Naive thymus-derived CD8-positive, alpha-beta T cell (primary cell): ENCODE measurements at regions not wholly inside any gene's neighbourhood (a gene's known extent, or its start where the extent isn't known, plus 50 kb on each side); places are given as distances from the start of the nearest gene placed in this dataset.
"Not testable (repeated sequence)": the region's sequence is repeated elsewhere in the genome, so short reads cannot be mapped to it uniquely, and the experiment has no call there.

Source experiments
- ATAC-seq, 2 donors: fragments of 150-1000 bp; cut with Tn5 transposase in 1 of 2; sonication (Bioruptor Pico), chemical (Tn5 transposase) in 1 of 2; 1 replicate in 1 of 2; 2 replicates in 1 of 2; pipeline ENCODE4 v1.10.0; 2021; ENCODE audit warnings: mild to moderate bottlenecking in 2 of 2, moderate library complexity in 2 of 2
- POLR2A ChIA-PET: fragments of 350-600 bp; sonication (Branson Sonifier 250); formaldehyde crosslinking; loops from one replicate; lab custom pipeline; 2021; ENCODE audit warnings: antibody characterized with exemption; lab: Charles Lee
- DNase-seq, 10 donors: peaks; one replicate each; pipeline versions ENCODE4 v3.0.0 to v3.0.0-alpha.2; 2020 to 2022
- H3K27ac Mint-ChIP-seq, 10 donors: one replicate each; pipeline ENCODE4 v1.8.0; 2020 to 2022; ENCODE audit warnings: mild to moderate bottlenecking in 10 of 10, mixed read lengths in 10 of 10, moderate library complexity in 4 of 10, inconsistent platforms in 1 of 10
- H3K27me3 Mint-ChIP-seq, 5 donors: one replicate each; pipeline ENCODE4 v1.8.0; 2021 to 2022; ENCODE audit warnings: mixed read lengths in 5 of 5
- H3K36me3 Mint-ChIP-seq, 3 donors: one replicate each; pipeline ENCODE4 v1.8.0; 2020 to 2022; ENCODE audit warnings: mixed read lengths in 3 of 3, mild to moderate bottlenecking in 2 of 3, inconsistent platforms in 1 of 3
- H3K4me1 Mint-ChIP-seq, 4 donors: one replicate each; pipeline ENCODE4 v1.8.0; 2021 to 2022; ENCODE audit warnings: mixed read lengths in 4 of 4
- H3K4me3 Mint-ChIP-seq, 10 donors: one replicate each; pipeline ENCODE4 v1.8.0; 2020 to 2022; ENCODE audit warnings: mild to moderate bottlenecking in 10 of 10, mixed read lengths in 10 of 10, moderate library complexity in 6 of 10, inconsistent platforms in 1 of 10
- H3K9me3 Mint-ChIP-seq, 9 donors: one replicate each; pipeline ENCODE4 v1.8.0; 2020 to 2022; ENCODE audit warnings: mixed read lengths in 9 of 9, mild to moderate bottlenecking in 3 of 9, inconsistent platforms in 1 of 9, moderate library complexity in 1 of 9

- Mint-ChIP-seq H3K36me3 (peaks cover 0 to 18% (median 0%) of the 10 kb centered on the region in 3 donors), H3K9me3 (no peaks in the 10 kb centered on the region), H3K4me3 (peak overlapping the region in 8 of 10 donors; percentile 16 to 43 (median 33)), H3K27ac (peak overlapping the region in 6 of 10 donors; percentile 10 to 85 (median 47)), H3K4me1 (peaks cover 36 to 92% (median 84%) of the 10 kb centered on the region in 4 donors), H3K27me3 (no peaks in the 10 kb centered on the region)
- POLR2A ChIA-PET, result interaction anchor here (1.1 kb wide), 1 partner anchor 15 kb away, joined by 3 read pairs; no protein-coding TSS in a partner anchor
- ATAC-seq (peak; percentile 21 to 31), DNase-seq (no peak)
Measured at GRCh38 chr7:131034166-131034881, 293.4 kb upstream of the MKLN1 start.

GRCh38 chr7:131035088-131035770 lies 292.4 kb upstream of the MKLN1 start:
- H3K9me3 Mint-ChIP-seq, result no peaks in the 10 kb centered on the region
- H3K4me3 Mint-ChIP-seq, result peak overlapping the region in 3 of 10 donors; percentile 4 to 43 (median 30)
- peaks cover 38 to 91% (median 84%) of the 10 kb centered on the region in 4 donors for H3K4me1 Mint-ChIP-seq
- peaks cover 0 to 18% (median 0%) of the 10 kb centered on the region in 3 donors for H3K36me3 Mint-ChIP-seq
- DNase-seq (no peak), ATAC-seq (no peak)
- POLR2A ChIA-PET, result interaction anchor here (1.1 kb wide), 1 partner anchor 15 kb away, joined by 3 read pairs; no protein-coding TSS in a partner anchor
- peak overlapping the region in 5 of 10 donors; percentile 25 to 85 (median 42) for H3K27ac Mint-ChIP-seq
- H3K27me3 Mint-ChIP-seq, result no peaks in the 10 kb centered on the region

GRCh38 chr7:131038153-131038552 lies 289.5 kb upstream of the MKLN1 start:
- H3K4me3 Mint-ChIP-seq, result peak overlapping the region in 5 of 10 donors; percentile 5 to 71 (median 27)
- DNase-seq (no peak), ATAC-seq (no peak)
- peaks cover 0 to 30% (median 0%) of the 10 kb centered on the region in 3 donors for H3K36me3 Mint-ChIP-seq
- H3K27me3 Mint-ChIP-seq, result no peaks in the 10 kb centered on the region
- peaks cover 43 to 85% (median 79%) of the 10 kb centered on the region in 4 donors for H3K4me1 Mint-ChIP-seq
- POLR2A ChIA-PET, result no interaction called here
- H3K27ac Mint-ChIP-seq, result peak overlapping the region in 3 of 10 donors; percentile 40 to 67 (median 65)
- H3K9me3 Mint-ChIP-seq, result no peaks in the 10 kb centered on the region

GRCh38 chr7:131039355-131039762 lies 288.3 kb upstream of the MKLN1 start:
- DNase-seq, result no peak
- H3K27me3 Mint-ChIP-seq, result no peaks in the 10 kb centered on the region
- POLR2A ChIA-PET, result interaction anchor here (0.6 kb wide), 1 partner anchor 31 kb away, joined by 3 read pairs; no protein-coding TSS in a partner anchor
- H3K36me3 Mint-ChIP-seq, result peaks cover 0 to 26% (median under 1%) of the 10 kb centered on the region in 3 donors
- H3K4me3 Mint-ChIP-seq, result peak overlapping the region in 3 of 10 donors; percentile 11 to 33 (median 32)
- no peaks in the 10 kb centered on the region for H3K9me3 Mint-ChIP-seq
- H3K4me1 Mint-ChIP-seq, result peaks cover 35 to 74% (median 70%) of the 10 kb centered on the region in 4 donors
- no peak for ATAC-seq
- H3K27ac Mint-ChIP-seq, result peak overlapping the region in 2 of 10 donors; percentile 65 to 85

GRCh38 chr7:131039836-131040235 lies 287.8 kb upstream of the MKLN1 start:
- Mint-ChIP-seq H3K9me3 (no peaks in the 10 kb centered on the region), H3K4me1 (peaks cover 32 to 71% (median 68%) of the 10 kb centered on the region in 4 donors), H3K4me3 (peak overlapping the region in 6 of 10 donors; percentile 9 to 32 (median 21)), H3K36me3 (peaks cover 0 to 24% (median 2%) of the 10 kb centered on the region in 3 donors), H3K27me3 (no peaks in the 10 kb centered on the region), H3K27ac (peak overlapping the region in 5 of 10 donors; percentile 1 to 85 (median 43))
- ATAC-seq (no peak), DNase-seq (no peak)
- POLR2A ChIA-PET, result interaction anchor here (1.0 kb wide), 1 partner anchor 143 kb away, joined by 3 read pairs; no protein-coding TSS in a partner anchor

GRCh38 chr7:131040467-131040932 lies 287.2 kb upstream of the MKLN1 start:
- Mint-ChIP-seq H3K36me3 (peaks cover 3 to 27% (median 6%) of the 10 kb centered on the region in 3 donors), H3K27ac (peak overlapping the region; percentile 10 to 94 (median 58)), H3K27me3 (no peaks in the 10 kb centered on the region), H3K4me1 (peaks cover 29 to 71% (median 67%) of the 10 kb centered on the region in 4 donors), H3K4me3 (peak overlapping the region in 8 of 10 donors; percentile 20 to 78 (median 55)), H3K9me3 (peaks cover 0 to 4% (median 0%) of the 10 kb centered on the region in 9 donors)
- DNase-seq, result peak in 7 of 10 donors; percentile 42 to 65 (median 53)
- POLR2A ChIA-PET, result interaction anchor here (0.7 to 1.0 kb wide), 3 partner anchors 129 to 287 kb away, joined by 3 to 7 read pairs (median 3); partner anchors contain the start of gene MKLN1
- ATAC-seq, result peak; percentile 53 to 74

GRCh38 chr7:131041012-131041695 lies 286.5 kb upstream of the MKLN1 start:
- ATAC-seq, DNase-seq, H3K27me3 Mint-ChIP-seq: not testable (repeated sequence)
- H3K4me1 Mint-ChIP-seq, result peaks cover 28 to 70% (median 68%) of the 10 kb centered on the region in 4 donors
- peaks cover 0 to 10% (median 2%) of the 10 kb centered on the region in 9 donors for H3K9me3 Mint-ChIP-seq
- peak overlapping the region in 8 of 10 donors; percentile 13 to 85 (median 64) for H3K27ac Mint-ChIP-seq
- POLR2A ChIA-PET, result interaction anchor here (0.7 to 0.8 kb wide), 2 partner anchors 128 to 287 kb away, joined by 3 to 7 read pairs; partner anchors contain the start of gene MKLN1
- peaks cover 7 to 30% (median 11%) of the 10 kb centered on the region in 3 donors for H3K36me3 Mint-ChIP-seq
- H3K4me3 Mint-ChIP-seq, result peak overlapping the region in 3 of 10 donors; percentile 3 to 67 (median 64)

GRCh38 chr7:131042269-131043160 lies 285.2 kb upstream of the MKLN1 start:
- ATAC-seq (no peak), DNase-seq (no peak)
- Mint-ChIP-seq H3K9me3 (peaks cover 0 to 16% (median 5%) of the 10 kb centered on the region in 9 donors), H3K36me3 (peaks cover 11 to 34% (median 15%) of the 10 kb centered on the region in 3 donors), H3K27me3 (no peaks in the 10 kb centered on the region), H3K4me1 (peaks cover 31 to 73% (median 70%) of the 10 kb centered on the region in 4 donors), H3K27ac (peak overlapping the region; percentile 36 to 89 (median 71)), H3K4me3 (peak overlapping the region in 5 of 10 donors; percentile 4 to 40 (median 16))
- POLR2A ChIA-PET, result interaction anchor here (0.8 kb wide), 1 partner anchor 82 kb away, joined by 4 read pairs; no protein-coding TSS in a partner anchor

GRCh38 chr7:131045526-131045925 lies 282.1 kb upstream of the MKLN1 start:
- peak overlapping the region in 1 of 10 donors; percentile 17 for H3K4me3 Mint-ChIP-seq
- peaks cover 0 to 16% (median 5%) of the 10 kb centered on the region in 9 donors for H3K9me3 Mint-ChIP-seq
- peaks cover 38 to 75% (median 72%) of the 10 kb centered on the region in 4 donors for H3K4me1 Mint-ChIP-seq
- H3K27me3 Mint-ChIP-seq, result no peaks in the 10 kb centered on the region
- peaks cover 15 to 59% (median 17%) of the 10 kb centered on the region in 3 donors for H3K36me3 Mint-ChIP-seq
- H3K27ac Mint-ChIP-seq, result peak overlapping the region in 5 of 10 donors; percentile 22 to 81 (median 60)
- DNase-seq (no peak), ATAC-seq (no peak)
- POLR2A ChIA-PET, result no interaction called here

GRCh38 chr7:131046246-131046645 lies 281.4 kb upstream of the MKLN1 start:
- Mint-ChIP-seq H3K4me1 (peaks cover 38 to 73% (median 72%) of the 10 kb centered on the region in 4 donors), H3K9me3 (peaks cover 0 to 16% (median 5%) of the 10 kb centered on the region in 9 donors), H3K36me3 (peaks cover 15 to 62% (median 17%) of the 10 kb centered on the region in 3 donors), H3K27me3 (no peaks in the 10 kb centered on the region), H3K27ac (peak overlapping the region in 9 of 10 donors; percentile 24 to 82 (median 75)), H3K4me3 (peak overlapping the region in 4 of 10 donors; percentile 30 to 64 (median 53))
- ATAC-seq (no peak), DNase-seq (no peak)
- POLR2A ChIA-PET, result interaction anchor here (0.6 kb wide), 1 partner anchor 23 kb away, joined by 3 read pairs; no protein-coding TSS in a partner anchor
